HG03442 (cell line): ENCODE measurements at regions not wholly inside any gene's neighbourhood (a gene's known extent, or its start where the extent isn't known, plus 50 kb on each side); places are given as distances from the start of the nearest gene placed in this dataset.
A peak's percentile ranks its signal among the peaks of the same experiment; 100 is the strongest.
"Not testable (repeated sequence)": the region's sequence is repeated elsewhere in the genome, so short reads cannot be mapped to it uniquely, and the experiment has no call there.

Experiments used
- ATAC-seq: cut with Tn5 transposase; IDR thresholded peaks from one replicate; pipeline ENCODE4 v1.9.1; 2021; ENCODE audit warnings: mild to moderate bottlenecking, moderate library complexity; ENCODE audit not compliant: unreplicated experiment

GRCh38 chr10:63675171-63675570 lies 154.0 kb downstream of the REEP3 start:
- ATAC-seq = no peak

- ATAC-seq = no peak
Measured at GRCh38 chr10:63677001-63677400, 155.8 kb downstream of the REEP3 start.

DNA sequence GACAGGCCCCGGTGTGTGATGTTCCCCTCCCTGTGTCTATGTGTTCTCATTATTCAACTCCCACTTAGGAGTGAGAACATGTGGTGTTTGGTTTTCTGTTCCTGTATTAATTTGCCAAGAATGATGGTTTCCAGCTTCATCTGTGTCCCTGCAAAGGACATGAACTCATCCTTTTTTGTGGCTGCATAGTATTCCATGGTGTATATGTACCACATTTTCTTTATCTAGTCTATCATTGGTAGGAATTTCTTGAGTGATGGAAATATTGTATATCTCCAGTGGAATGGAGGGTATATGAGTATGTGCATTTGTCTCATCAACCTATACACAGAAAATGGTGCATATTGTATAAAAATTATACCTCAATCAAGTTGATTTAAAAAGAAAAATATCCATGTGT lies 159.3 kb downstream of the REEP3 start:
- not testable (repeated sequence) for ATAC-seq

- no peak for ATAC-seq
Measured at GRCh38 chr10:63681993-63682697, 160.9 kb downstream of the REEP3 start.

GRCh38 chr10:63682698-63683052 lies 161.5 kb downstream of the REEP3 start:
- ATAC-seq = not testable (repeated sequence)

DNA sequence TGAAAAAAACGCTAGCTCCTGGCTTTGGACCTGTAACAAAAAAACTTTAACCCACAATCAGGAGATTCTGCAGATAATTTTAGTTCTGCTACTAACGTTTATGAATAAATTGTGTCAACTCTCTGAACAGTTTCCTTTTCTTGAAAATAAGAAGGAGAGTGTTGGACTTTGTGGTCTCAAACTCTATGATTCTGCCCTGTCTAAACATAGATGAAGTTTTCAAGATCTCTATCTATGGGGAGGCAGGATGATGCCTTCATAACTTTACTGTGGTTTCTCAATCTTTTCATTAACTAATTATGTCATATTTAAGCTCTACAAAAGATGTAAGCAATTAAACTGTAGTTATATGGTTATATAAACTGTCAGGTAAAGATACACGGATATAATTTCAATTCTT lies 162.0 kb downstream of the REEP3 start:
- no peak for ATAC-seq

DNA sequence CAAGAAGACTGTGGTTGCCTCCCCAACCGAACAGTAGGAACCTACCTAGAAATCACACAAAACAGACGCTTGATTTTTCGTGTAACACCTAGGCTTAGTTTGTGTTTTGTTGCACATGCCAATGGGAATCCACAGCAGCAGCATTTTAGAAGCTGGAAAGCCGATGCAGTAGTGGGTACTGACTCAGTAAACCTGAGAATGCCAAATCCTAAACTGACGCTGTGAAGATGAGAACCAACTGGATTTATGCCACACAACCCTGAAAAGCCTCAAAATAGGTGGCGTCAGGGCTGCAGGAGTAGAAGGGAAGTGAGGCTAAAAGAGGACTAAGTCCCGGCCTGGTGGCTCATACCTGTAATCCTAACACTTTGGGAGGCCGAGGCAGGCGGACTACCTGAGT lies 162.5 kb downstream of the REEP3 start:
- ATAC-seq = no peak

- ATAC-seq = no peak
Measured at GRCh38 chr10:63684257-63684936, 163.2 kb downstream of the REEP3 start.

- peak; percentile 67 for ATAC-seq
Measured at GRCh38 chr10:63689768-63690167, 168.6 kb downstream of the REEP3 start.

DNA sequence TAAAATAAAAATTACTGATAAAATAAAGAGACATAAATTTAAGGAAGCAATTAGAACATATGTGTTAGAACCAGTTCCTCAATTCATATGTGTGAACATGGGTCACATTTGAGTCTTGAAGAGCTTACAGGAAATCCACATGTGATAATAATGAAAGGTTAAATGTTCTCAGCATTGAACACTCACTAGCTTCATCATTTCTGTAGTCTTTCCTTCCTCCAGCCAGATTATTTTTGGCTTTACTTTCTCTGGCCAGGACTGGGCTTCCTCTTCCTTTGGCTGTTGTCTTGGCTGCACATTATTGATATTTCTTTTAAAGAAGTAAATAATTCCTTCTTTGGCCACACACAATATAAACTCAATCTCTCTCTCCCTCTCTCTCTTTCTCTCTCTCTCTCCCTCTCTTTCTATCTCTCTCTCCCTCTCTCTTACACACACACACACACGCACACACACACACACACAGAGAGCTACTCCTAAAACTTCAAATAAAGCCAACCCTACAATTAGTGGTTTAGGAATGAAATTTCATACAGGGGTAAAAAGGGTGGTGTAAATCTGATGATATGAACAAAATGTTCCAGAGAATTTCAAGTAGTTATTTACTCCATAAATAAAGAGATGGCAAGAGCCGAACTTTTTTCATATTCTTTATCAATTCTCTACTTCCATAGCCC lies 171.2 kb downstream of the REEP3 start:
- no peak for ATAC-seq

DNA sequence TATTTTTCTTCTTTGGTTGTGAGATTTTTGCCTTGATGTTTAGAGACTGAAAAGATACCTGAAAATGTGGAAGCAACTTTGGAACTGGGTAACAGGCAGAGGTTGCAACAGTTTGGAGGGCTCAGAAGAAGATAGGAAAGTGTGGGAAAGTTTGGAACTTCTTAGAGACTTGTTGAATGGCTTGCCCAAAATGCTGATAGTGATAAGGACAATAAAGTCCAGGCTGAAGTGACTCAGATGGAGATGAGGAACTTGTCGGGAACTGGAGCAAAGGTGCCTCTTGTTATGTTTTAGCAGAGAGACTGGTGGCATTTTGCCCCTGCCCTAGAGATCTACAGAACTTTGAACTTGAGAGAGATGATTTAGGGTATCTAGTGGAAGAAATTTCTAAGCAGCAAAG lies 171.8 kb downstream of the REEP3 start:
- not testable (repeated sequence) for ATAC-seq

GRCh38 chr10:63696205-63696604 lies 175.0 kb downstream of the REEP3 start:
- ATAC-seq = no peak

DNA sequence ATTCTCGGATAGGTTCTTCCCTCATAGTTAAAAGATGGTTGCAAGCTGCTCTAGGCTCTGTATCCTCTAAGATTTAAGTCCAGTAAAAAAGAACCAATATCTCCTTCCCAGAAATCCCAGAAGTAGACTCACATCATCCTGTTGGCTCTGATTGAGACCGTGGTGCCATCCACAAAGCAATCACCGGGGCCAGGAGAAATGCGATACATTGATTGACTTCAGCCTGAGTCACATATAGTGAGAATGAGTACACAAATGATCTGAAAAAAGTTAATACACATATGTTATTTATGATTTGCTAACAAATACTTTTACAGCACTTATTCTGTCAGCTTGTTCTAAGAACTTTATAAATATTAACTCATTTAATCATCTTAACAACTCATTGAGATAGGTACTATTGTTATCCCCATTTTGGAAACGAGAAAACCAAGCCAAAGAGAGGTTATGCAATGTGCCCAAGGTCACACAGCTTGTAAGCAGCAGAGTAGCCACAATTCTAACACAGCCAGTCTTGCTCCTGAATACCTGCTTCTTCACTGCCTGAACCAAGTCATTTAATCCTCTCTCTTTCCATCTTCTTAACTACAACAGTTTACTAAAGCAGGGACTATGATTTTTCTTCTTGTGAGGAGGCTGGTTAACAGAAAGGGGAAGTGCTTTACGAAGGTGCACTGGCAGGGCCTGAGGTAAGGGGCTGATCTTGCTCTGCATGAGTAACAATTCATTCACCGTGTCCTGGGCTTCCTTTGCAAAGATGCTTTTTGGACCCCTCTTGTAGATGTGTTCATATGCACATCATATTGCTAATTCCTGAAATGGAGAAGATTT lies 177.0 kb downstream of the REEP3 start:
- peak; percentile 72 for ATAC-seq

DNA sequence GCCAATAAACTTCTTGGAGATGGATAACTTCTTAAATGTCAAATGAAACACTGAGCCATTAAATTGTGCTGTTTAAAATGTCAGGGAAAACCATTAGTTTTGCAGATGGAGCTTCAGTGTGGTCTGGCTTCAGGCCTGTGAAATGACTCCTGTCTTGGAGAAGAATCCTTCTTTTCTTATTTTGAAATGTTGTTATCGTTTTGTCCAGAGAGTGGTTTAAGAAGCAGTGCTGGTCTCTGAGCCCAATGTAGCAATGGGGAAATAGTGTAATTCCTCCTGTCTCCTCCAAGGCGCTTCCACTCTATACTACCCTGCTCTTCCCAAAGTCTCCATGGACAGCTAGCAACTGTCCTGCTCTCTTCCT lies 177.6 kb downstream of the REEP3 start:
- no peak for ATAC-seq

- no peak for ATAC-seq
Measured at GRCh38 chr10:63699785-63700613, 178.8 kb downstream of the REEP3 start.

DNA sequence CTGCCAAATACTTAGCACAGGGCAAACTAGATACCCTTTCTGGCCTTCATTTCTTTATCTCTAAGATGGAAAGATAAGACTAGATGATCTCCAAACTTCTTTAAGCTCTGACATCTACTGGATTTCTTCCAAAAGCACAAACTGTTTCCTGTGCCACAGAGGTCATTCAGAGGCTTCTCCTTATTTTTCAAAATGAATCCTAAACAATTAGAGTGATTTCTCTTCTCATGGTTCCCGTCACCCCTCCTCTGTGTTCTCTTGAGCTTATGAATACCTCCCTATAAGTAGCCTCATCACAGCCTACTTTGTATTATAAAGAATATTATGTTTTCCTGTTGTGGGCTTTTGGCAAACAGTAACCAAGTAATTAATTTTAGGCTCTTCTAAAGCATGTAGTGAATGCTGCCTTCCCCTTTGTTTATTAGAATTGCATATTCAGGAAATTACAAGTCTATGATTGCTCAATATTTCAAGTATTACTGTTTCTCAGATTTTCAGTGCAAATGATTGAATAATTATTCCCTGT lies 179.5 kb downstream of the REEP3 start:
- no peak for ATAC-seq

DNA sequence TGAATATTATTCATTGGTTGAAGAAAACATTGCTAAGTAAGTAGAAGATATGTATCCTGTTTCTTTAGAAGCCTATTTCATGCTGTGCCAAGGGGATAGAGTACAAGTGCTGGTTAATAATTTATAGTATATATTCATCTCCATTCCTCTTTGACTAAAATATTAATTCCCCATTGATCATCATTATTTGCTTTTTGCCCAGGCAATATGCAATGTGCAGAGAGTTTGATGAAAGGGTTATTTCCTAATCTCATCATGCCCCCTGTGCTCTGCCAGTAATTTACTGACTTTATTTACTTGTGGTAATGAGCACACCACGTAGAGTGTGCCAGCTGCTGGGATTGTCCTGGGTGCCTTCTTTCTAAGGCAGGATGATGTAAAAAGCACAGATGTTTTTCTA lies 180.9 kb downstream of the REEP3 start:
- ATAC-seq = no peak

- no peak for ATAC-seq
Measured at GRCh38 chr10:63703113-63703670, 182.0 kb downstream of the REEP3 start.

DNA sequence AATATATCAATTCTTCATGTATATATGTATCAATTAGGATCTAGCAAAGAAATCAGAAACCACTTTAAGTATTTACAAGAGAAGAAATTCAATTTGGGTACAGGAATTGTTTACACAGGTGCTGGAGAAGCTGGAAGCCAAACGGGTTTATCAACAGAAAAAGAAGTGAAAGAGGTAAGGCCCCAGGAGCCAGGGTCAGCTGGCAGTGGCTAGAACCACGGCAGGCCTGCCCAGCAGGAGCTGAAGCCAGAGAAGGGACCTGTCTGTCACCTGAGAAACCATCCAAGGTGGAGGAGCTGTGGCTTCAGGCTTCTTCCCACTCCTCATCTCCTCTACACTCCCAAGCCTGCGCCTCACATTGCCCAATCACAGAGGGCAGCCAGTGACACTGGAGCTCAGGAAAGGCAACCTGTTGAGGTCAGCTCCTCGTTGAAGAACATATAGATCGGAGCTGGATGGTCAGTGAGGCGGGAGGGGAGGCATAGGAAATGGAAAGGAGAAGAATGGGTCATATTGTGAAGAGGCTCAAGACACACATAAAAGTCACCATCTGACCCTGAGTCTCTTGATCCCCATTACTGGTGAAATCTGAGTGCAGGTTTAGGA lies 182.6 kb downstream of the REEP3 start:
- ATAC-seq = no peak
